SKM-1 (cell line): ENCODE measurements at regions not wholly inside any gene's neighbourhood (a gene's known extent, or its start where the extent isn't known, plus 50 kb on each side); places are given as distances from the start of the nearest gene placed in this dataset.

ENCODE experiments used
- DNase-seq: peaks from one replicate; lab custom pipeline; 2025; ENCODE audit not compliant: unreplicated experiment; lab: John Stamatoyannopoulos, UW

DNA sequence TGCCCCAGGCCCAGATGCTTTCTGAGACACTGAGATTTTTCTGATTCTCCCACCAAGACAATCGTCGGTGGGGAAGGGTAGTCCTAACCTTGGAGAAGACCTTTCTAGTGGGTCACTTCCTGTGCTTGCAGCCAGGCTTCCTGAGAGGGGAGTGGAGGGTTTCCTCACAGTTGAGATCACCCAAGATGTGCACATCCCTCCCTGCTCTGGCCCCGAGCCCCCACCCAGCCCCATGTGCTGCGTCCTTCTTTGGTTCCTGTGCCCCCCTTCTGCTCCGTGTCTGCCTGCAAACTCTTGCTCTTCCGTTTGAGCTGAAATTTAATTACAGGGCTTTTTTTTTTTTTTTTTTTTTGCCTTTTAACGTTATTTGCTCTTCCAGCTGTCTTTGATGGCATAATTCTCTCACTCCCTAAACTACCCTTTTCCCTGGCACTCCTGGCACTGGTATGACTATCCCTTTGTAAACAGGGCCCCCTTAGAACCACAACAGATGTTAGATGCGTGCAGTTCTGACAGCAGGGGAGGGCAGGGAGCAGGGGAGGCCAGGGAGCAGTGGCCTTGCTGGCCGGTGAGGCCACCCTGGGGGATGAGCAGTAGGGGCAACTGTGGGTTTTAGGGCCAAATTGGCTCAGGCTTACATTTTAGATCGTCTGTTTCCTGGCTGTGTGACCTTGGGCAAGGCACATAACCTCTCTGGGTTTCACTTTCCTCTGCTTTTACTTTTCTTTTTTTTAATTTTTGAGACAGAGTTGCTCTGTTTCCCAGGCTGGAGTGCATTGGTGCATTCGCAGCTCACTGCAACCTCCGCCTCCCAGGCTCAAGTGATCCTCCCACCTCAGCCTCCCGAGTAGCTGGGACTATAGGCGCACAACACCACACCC is 144.5 kb downstream of the PHETA1 start:
- DNase-seq, result no peak

DNA sequence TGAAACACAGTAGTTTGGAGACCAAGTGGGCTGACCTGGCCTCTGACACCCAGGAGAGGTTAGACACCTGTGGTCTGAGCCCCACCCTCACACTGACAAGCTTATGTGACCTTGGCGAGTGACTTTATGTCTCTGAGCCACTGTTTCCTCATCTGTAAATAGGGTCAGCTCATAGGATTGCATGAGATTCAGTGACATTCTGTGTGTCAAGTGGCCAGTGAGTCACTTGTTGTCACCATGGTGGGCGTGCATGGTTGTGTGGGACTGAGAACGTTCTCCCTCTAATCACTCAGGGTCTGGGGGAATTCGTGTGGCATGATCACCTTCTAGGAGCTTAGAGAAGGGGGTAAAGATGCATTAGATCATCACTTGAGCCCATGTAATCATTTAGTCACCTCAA is 146.4 kb downstream of the PHETA1 start:
- DNase-seq, result no peak

DNA sequence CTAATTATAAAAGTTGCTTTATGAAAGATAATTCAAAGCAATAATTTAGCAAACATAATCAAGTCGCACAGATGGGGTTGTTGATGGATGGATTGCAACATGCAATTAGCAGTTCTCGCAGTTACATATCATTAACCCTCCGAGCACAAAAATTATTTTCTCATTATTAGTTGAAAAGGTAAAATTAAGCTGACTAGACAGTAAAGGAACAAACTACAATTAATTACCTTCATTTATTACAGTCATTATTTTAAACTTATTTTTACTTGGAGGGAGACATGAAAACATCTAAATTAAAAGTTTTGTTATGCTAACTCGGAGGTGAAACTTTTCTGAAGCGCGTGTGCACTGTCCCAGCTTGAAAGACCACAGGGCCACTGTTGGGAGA is 146.9 kb downstream of the PHETA1 start:
- DNase-seq, result no peak

DNA sequence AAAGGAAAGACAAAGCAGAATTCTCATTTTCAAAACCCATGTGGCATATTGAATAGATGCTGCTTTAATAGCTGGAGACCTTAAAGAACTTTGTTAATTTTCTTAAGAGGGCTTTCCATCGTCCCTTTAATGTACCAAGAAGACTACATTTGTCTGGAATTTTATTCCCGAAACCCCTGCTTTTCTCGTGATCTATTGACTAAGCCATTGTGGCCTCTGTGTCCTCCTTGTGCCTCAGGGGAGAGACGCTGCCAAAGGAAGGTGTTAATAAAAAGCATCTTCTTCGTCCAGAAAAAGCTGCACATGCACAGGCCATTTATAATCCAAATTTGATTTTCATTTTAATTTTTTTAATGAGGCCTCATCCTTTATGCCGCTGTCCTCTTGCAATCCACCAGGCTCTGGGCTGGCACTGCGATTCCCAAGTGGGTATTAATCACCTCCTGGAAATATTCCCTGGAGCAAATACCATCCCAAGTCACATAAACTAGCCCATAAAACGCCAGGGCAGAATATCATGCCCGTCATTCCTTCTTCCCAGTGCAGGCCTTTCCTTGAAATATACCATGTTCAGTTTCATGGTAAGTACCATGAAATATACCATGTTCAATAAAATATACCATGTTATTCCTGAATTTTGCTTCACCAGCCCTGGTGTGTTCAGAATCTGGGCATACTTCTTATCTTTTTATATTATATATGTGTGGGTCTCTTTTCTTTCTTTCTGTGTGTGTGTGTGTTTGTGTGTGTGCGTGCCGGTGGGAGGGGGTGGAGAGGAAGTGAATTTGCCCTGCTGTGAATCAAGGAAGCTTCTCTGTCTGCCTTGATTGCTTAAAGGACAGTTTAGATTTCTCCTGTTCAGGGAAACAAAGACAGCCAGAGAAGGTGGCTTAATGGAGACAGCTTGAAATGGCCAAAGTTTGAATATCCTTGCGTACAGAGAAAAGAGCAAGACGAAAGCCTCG is 147.6 kb downstream of the PHETA1 start:
- DNase-seq, result no peak

DNA sequence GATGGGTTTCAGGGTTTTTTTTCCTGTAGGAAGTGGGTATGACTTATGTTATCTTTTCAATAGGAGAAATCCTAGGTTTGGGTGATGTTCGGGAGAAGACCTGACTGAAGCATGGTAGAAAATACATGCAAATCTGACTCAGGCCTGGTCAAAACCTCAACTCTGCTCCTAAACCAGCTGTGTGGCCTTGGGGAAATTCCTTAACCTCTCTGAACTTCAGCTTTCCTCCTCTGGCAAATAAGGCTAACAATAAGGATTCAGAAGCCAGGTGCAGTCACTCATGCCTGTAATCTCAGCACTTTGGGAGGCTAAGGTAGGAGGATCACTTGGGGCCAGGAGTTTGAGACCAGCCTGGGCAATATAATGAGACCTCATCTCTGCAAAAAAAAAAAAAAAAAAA is 148.5 kb downstream of the PHETA1 start:
- no peak for DNase-seq

DNA sequence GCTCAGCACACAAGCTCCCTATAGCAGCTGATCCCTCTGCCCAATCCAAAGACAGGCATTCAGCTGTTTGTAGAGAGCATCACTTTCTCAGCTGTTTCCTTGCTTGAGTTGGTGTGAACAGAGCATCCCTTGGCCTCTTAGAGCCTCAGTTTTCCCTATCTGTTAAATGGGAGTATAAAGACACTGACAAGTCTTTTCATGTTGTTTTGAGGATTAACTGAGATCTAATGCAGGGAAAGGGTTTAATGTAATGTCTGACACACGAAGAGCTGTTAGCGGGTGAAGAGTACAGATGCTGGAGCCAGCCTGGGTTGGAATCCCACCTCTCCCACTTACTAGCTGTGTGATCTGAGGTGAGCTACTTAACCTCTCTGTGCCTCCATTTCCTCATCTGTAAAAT is 149.5 kb downstream of the PHETA1 start:
- no peak for DNase-seq

DNA sequence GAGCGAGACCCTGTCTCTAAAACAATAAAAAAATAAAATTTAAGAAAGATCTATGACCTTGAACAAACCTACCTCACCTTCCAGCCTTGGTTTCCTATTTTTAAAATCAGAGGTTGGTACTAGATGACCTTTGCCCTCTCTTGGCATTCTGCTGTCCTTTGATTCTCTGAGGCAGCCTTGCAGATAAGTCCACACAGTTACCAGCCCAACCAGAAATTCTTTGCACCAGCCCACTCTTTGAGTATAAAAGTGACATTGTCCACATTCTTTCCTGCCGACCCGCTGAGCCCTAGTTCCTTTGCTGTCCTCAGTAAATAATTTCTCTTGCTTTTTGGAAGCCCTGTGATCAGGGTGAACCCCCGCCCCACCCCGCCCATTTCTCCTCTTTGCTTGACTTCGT is 150.4 kb downstream of the PHETA1 start:
- no peak for DNase-seq

DNA sequence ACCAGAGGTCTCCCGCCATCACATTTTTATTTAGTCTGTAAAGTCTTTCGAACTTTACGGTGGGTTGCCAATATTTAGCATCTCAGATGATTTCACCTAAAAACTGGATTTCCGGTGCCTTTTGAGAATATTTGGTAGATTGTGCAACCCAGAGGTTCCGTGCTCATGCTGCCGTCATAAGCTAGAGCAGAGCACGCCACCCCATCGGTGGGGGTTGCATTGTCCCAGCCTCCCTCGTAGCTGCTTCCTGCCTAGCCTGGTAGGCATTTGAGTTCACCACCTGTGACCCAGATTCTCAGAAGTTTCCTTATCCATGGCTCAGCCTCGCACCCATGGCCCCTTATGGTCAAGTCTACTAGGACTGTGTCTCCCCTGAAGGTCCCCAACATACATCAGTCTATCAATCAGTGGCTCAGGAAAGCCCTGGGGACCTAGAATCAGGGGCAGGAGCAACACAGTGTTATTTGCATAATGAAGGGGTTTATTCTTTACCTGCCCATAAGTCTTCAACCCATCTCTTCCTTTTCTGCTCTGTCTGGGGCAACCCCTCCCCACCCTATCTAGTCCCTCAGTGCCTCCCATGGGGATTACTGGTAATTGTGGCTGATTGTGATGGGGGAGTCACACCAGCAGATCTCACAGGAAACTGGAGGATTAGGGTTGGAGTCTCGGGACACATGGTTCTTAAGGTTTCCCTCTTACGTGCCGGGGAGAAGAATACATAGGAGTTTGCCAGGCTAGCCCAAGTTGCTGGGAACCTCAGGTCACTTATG is 152.3 kb downstream of the PHETA1 start:
- DNase-seq, result no peak

DNA sequence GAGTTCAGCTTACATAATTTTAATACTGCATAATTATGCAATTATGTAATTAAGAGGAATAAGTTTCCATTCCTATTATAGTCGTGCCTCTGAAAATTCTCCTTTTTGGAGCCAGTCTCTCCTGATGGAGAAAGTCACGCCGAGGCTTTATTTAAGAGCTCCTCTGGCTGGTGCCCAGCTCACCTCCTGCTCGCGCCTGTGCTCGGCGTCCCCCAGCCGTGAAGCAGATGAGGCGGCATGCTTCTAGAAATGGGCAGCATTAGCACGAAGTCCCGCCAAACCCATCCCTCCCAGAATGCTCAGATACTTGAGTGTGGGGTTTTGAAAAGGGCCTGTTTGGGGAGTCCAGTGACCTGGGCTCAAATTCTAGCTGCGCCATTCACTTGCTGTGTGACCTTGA is 153.0 kb downstream of the PHETA1 start:
- DNase-seq, result no peak

DNA sequence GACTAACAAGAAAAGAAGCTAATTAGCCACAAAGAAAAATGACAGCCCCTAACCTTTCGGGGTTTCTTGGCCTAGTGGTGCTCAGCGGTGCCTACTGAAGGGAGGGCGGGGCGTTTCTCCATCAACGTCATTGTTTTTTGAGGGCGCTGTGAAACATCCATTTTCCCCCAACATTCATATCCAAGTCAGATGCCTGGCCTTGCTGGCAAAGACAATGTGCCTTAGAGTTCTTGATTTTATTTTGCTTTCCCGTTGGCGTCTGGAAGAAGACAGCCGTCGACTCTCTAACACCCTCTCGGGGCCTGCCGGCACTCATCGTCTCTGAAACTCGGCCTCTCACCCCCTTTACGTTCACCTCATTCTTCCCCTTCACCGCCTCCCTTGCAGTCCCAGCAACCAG is 154.5 kb downstream of the PHETA1 start:
- no peak for DNase-seq

DNA sequence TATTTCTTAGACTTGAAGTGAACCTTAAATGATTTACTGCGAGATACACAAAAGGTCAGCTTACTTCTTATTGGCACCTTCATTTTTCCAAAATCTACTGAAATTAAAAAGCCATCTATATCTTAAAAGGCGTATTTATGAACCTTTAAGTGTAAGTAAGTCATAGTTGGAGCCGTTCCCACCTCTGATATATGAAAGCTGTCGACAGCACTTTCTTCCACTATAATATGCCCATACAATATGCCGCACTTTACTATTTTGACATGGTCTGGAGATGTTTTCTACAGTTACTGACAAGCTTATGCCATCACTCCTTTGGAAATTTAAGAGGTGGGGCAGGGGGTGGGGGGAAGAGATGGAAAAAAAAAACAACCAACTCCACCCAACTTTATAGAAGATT is 155.3 kb downstream of the PHETA1 start:
- DNase-seq, result no peak

DNA sequence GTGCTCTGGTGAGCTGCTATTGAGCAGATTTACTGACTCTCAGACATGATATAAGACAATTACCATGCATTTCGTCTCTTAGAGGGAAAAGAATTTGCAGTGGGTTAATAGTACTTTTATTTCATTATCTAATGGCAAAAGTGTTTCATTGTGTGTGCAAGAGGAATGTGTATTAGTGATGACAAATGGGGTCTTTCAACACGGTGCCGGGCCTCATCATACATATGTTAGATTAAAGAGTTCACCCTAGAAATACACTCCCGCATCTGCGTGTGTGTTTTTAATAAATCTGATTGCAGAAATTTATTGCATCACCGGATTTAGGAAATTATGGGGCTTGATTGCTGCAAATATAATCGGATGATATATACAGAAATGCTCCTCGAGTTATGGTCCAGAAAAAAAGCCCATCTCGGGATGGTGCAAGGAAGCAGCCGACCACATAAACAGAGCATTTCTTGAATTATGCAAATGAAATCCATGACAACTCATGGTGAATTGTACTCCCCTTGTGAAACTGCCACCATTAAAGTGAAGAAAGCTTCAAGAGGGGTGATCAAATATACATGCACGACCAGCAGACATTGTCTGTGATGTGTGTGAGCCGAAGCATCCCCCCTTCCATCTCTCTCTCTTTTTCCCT is 156.0 kb downstream of the PHETA1 start:
- no peak for DNase-seq

DNA sequence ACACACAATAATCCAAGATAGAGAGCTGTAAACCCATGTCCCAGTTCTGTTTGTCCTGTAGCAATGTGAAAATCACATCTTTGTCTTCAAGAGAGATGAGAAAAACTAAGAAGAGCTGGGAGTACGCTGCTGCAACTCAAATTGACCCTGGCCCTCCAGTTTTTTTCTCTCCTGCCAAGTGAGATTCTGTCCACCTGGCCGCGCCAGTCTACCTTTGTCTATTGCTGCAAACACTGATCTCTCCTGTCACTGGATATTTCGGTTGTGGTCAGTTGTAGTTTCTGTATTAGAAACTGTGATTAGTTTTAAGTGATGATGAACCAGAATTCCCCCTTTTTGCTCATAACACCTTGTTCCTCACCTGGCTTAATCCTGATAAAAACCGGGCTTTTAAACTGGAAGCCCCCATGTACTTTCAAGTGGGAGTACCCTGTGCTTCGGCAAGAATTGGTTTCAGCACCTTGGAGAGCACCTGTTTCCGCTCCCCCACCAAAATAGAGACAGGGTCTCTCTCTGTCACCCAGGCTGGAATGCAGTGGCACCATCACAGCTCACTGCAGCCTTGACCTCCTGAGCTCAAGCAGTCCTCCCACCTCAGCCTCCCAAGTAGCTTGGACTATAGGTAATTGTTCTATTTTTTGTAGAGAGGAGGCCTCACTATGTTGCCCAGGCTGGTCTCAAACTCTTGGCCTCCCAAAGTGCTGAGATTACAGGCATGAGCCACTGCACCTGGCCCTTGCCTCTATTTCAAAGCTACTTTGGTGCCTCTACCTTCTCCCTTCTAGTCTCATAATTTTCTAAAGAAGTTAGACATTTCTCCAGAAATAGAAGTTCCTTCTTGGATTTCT is 156.8 kb downstream of the PHETA1 start:
- DNase-seq, result no peak

DNA sequence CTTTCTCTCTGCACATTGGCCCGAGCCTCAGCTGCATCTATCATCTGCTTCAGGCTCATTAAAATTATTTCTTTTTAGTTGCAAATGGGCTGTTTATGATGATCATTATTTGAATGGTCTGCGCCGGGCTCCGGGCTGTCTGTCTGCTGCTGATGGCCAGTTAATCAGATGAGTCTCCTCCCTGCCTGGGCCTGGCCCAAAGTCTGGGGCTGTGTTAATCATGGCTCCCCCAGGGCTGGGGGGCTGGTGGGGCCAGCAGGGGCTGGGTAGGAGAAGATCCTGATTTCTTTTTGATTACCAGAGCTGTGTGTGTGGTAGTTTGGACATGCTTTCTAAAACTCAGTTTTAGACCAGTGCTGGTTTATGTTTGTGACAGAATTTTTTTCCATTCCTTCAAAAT is 159.1 kb downstream of the PHETA1 start:
- no peak for DNase-seq

DNA sequence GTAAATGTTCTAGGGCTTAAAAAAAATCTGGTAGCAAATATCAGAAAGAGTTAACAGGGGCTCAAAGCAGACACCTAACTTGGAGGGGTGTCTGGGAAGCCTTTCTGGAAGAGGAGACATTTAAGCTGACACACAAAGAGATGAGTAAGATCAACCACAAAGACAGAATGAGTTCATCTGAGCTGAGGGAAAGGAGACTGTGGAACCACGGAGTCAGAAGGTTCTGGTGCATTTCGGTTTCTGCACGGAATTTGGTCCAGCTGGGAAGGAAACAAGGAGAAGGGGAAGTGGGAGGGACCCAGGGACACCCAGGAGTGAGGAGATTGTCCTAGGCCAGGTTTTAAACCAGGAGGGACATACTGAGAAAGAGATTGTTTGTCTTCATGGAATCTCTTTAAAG is 161.1 kb downstream of the PHETA1 start:
- no peak for DNase-seq

DNA sequence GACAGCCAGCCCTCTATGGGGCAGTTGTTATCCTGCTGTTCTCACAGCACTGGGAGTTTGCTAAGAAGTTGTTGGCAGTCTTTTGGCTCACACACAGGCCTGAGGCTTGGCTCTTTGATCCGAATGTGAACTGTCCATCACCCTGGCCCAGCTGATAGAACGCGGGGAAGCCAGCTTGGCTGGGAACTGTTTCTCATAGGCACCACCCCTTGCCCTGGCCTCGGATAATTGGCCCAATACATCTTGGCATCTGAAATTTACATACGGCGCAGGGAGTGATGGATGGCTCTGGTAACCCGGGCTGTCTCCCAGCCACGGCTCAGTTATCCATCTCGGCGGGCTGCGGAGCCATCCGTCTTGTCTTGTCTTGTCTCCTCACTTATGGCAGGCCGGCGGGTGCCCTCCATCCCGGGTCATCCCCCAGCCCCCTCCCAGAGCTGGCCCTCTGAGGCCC is 164.1 kb downstream of the PHETA1 start:
- no peak for DNase-seq

DNA sequence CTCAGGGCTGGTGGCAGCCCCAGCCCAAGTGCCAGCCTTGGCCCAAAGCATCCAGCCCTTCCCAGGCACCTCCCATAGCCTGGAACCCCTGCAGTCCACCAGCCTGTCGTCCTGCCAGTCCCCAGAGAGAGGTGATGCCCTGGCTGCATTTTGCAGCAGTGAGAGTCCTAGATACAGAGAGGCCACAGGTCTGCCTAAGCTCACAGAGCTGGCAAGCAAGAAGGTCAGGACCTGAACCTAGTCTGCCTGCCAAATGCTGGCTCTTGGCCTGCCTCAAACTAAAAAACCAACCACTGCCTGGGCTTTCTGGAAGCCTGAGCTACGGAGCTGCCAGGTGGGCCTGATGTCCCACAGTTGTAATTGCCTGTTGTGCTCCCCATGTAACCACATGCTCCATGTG is 164.9 kb downstream of the PHETA1 start:
- no peak for DNase-seq

DNA sequence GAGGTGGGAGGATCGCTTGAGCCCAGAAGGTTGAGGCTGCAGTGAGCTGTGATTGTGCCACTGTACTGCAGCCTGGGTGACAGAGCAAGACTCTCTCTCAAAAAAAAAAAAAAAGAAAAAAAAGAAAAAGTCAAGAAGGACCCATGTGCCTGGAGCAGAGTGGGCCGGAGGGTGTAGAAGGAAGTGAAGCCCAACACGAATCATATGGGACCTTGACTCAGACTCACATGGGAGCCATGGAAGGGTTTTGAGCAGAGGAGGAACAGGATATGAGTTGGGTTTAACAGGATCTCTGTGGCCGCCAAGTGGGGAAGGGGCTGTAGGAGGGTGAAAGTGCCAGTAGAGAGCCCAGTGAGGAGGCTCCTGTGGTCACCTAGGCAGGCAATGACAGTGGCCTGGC is 165.4 kb downstream of the PHETA1 start:
- DNase-seq, result no peak

DNA sequence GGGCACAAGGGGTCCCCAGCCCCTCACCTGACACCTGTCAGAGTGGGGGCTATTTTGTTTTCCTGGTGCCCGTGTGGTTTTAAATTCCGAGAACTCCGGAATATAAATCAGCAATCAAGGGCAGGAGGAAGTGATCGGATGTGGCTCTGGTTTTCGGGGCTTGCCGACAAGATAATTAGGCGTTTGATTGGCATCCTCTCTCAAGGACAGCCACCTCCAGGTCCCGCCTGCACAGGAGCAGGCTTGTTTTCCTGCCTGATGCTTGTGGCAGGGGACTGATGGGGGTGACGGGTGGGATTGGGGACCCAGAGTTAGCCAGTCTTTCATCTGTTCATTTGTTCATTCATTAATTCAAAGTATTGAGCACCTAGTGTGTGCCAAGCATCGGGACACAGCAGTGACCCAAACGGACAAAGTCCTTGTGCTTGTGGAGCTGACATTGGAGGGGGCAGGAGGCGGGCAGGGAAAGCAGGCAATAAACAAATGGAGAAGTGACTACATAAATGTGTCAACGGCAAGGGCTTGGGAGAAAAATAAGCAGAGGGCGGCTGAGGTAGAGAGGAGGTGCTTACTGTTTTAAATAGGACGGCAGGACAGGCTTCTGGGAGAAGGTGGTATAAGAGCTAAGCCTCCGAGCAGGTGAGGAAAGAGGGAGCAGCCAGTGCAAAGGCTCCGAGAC is 166.5 kb downstream of the PHETA1 start:
- DNase-seq, result no peak
